ENCODE measurements at regions not wholly inside any gene's neighbourhood (a gene's known extent, or its start where the extent isn't known, plus 50 kb on each side); places are given as distances from the start of the nearest gene placed in this dataset.
"Not testable (repeated sequence)": the region's sequence is repeated elsewhere in the genome, so short reads cannot be mapped to it uniquely, and the experiment has no call there.

DNA sequence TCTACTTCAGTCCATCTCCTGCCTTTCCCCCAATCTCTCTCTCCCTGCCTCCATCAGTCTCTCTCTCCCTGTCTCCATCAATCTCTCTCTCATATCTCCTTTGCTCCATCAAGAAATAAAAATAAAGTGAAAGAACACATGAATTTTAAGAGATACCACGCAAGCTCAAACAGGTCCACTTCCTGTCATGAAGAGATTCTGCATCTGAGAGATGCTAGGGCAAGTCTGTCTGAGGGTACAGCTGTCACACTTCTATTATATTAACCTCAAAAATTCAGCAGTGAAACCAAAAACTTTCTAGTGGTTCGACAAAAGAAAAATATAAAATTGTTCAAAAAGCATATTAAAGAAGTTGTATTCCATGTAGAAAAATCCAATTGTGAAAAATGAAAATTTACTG lies 296.8 kb upstream of the RSPO3 start:
- no peak for FAIRE-seq

DNA sequence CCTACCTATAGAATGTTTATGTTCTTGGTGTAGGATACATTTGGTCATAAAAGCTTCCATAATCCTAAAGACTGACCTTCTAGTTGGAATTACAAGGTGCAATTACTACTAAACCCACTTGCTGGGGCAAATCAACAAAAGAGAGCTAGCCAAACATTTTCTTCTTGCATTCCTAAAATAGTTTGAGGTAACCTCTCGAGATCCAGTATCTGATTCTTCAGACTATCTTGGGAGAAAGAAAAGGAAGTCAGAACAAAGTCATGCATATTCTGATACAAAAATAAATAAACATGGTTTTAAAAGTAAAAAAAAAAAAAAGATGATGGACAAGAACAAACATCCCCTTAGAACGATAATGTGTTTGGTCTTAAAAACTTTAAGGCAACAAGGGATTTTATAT lies 294.2 kb upstream of the RSPO3 start:
- no peak for FAIRE-seq

DNA sequence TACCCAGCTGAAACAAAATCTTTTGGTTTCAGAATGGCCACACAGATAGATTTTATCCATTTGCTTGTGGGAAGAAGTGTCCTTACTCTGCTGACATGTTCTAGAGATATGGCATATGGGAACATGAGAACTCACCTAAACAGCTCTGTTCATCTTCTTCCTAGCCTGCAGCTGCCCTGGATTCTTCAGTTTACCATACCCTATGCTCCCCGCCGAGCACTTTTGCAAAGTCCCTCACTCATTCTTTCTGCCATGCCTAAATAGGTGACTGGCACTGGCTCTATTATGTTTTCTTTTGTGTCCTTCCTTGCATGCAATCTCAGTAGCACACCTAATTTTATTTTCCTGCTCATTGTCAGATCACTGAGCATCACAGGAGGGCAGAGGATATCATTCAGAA lies 293.7 kb upstream of the RSPO3 start:
- FAIRE-seq: no peak

DNA sequence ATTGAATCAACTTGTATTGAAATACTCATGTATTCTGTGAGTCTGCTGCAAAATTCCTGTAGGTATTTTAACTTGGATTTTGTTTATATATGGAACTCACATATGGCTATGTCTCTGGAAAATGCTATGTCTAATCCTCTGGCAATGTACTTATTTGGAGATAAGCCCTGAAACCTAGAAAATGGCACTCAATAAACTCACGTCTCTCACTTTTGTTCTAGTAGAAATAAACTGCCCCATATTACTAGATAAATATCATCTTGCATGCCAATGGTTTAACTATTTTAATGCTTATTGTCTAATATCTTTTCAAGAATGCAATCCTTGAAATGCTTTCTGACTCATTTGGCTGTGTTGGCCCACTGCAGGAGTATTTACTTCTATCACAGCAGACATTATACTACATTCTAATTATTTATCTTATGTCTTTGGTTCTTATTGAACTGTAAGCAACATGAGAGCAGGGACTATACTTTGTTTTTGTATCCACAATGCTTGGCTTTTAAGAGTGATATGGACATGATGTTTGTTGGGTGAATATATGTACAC lies 292.2 kb upstream of the RSPO3 start:
- FAIRE-seq: no peak

DNA sequence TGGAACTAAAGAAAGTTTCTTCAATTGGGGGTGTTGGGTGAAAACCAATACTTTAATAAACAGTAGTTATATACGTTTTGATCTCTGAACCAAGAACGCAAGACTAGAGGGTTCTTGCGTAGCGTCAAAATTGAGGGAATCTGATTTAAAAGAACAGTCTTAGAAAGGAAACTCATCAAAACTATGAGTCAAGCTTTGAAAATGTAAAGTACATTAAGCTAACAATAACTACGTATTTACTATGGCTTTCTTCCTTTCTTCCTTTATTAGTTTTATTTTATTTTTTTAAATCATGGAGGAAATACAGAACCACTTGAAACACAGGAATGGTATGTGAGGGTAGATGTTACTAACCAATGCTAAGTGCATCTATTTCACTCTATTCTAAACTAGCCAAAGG lies 287.0 kb upstream of the RSPO3 start:
- FAIRE-seq: no peak

DNA sequence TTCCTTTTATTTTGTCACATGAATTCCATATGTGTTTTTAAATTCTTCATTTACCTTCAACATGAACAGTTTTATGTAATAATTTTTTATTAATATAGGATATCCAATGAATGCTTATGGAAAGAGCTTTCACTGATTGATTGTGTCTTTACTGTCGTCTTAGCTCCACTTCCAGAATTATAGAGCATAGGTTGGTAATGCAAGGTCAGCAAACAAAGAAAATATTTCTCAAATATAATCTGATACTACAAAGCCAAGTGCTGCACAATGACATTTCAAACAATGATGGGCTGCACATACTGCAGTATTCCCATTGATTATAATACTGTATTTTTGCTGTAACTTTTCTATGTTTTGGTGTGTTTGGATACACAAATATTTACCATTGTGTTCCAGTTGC lies 275.7 kb upstream of the RSPO3 start:
- no peak for FAIRE-seq

DNA sequence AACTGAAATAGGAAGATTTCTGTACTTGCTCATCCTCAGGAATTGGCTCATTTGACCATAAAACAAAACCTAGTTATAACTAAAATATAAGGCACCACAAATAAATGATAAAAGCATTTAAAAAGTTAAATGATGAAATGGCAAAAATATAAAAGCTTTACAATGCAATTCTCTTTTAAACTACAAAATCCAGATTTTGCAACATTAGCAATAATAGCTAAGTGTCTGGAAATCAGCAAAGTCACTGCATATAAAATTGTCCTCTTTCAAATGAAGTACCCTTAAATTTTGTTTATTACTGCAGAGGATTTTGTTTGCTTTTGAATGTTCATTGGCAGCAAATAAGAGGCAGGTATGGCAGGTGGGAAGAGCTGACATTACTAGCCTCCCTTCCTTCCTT lies 270.4 kb upstream of the RSPO3 start:
- FAIRE-seq: no peak

DNA sequence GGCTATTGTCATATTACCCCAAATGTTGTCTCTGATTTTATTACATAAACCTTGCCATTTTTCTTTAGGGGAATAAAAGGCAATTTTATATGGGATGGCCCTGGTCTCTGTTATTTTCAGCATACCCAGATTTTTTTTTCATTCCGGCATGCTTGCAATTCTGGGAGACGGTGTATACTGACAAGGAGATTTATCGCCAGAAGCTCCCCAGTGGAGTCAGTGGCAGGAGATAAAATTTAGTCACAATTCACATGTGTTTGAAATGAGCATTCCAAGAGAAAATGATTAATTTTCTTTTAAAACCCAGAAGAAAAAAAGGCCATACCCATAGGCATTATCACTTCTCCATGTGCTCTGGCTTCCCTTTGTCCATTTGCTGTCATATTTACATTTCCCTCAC lies 250.8 kb upstream of the RSPO3 start:
- no peak for FAIRE-seq

DNA sequence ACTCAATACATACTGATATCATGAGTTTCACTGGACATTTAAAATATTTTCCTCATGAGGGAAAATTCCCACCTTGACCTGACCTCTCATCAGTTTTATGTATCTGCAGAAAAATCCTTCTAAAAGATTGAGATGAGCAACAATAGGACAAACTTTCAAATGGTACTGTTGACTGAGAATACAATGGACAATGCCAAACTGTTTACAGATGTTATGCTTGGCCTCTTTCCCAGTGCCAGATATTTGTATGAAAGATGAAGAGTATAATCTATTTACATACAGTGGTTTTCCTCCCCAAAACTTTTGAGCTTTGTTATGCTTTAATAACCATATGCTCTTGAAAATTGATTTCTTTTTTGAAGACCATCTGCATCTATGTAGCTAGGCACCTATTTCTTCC lies 245.1 kb upstream of the RSPO3 start:
- no peak for FAIRE-seq

DNA sequence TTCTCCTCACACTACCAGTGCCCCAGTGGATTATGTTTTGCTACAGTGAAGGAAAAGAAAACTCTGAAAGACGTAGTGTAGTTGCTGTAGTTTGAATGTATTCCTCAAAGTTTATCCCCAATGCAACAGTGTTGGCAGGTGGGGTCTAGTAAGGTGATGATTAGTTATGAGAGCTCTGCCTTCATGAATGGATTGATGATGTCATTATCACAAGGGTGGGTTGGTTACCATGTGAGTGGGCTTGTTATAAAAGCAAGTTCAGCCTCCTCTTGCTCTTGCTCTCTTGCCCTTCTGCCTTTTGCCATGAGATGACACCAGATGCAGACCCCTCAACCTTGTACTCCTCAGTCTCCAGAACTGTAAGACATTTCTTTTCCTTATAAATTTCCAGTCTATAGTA lies 244.7 kb upstream of the RSPO3 start:
- no peak for FAIRE-seq

DNA sequence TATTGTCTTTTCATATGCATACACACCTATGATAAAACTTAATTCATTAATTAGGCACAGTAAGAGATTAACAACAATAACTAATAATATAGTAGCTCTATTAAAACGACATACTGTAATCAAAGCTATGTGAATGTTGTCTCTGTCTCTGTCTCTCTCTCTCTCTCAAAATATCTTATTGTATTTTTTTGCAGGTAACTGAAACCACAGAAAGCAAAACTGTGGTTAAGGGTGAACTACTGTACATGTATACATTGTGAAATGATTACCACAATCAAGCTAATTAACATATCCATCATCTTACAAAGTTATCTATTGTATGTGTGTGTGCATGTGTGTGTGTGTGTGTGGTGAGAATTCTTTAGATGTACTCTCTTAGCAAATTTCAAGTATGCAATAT lies 242.0 kb upstream of the RSPO3 start:
- no peak for FAIRE-seq

DNA sequence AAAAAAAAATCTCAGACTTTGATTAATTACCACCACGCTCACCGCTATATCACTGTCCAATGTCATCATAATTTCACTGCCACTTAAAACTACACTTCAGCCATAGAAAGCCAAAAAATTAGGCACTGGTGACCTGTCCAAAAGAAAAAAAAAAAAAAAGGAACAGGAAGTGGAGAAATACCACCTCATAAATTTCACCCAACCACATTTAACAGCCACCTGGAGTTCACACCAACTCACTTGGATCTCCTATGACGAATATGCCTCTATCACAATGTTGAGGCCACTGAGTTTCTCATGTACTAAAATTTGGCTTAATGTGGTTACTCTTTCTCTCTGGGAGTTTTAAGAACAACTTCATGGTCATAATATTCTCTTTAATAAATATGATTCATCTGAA lies 237.5 kb upstream of the RSPO3 start:
- no peak for FAIRE-seq

DNA sequence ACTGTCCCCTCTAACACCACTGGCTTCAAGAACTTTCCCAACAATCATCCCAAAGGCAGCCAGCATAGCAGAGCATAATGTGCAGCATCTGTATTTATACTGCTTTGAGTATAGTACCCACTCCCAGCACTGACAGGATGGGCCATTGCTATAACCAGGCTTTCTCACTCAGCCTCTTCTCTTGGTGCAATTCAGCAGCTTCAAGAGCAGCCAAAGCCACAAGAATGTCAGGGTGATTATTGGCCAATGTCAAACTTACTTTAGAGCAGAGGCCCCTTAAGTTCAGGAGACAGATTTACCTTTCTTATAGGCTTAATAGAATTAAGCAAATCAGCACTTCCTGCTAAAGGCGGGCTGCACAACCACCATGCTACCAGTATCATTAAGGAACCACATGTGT lies 232.4 kb upstream of the RSPO3 start:
- no peak for FAIRE-seq

DNA sequence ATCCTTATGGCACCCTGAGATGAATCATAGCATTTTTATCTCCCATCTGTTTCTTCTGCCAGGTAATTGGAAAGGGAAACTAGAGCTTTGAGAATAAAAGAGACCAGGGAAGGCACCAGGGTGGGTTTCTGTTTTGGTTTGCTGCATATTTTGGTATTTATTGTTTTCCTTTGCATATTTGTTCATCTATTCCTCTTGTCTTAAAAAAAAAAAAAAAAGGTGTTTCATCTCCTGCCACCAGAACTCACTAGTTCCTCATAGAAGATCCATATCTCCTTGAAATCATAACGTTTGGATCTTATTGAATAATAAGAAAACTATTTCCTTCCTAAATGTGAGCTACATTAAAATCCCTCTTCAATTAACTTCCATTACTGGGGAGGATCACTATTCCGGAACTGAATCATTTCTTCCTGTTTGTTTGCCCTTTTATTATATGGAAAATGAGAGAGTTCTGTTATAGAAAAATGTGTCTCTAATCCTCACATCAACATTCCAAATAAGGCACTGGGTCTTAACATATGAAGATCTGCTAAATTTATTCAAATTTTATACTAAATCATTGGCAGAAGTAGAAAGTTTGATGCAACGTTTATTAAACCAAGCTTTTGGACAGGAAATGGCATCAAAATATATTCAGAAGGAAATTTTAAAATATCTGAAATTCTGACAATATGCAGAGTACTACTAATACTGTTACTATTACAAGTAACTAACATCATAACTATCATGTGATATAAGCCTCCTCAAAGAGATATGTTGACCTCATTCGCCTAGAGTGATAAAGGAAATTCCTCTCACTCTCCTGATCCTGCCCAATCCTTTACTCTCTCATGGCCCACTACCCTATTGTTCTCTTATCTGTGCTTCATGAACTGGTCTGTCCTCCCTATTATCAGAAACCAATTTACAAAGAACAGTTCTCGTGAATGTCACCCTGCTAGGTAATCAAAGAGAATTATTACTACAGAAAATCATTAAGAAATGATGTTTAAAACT lies 229.4 kb upstream of the RSPO3 start:
- no peak for FAIRE-seq

DNA sequence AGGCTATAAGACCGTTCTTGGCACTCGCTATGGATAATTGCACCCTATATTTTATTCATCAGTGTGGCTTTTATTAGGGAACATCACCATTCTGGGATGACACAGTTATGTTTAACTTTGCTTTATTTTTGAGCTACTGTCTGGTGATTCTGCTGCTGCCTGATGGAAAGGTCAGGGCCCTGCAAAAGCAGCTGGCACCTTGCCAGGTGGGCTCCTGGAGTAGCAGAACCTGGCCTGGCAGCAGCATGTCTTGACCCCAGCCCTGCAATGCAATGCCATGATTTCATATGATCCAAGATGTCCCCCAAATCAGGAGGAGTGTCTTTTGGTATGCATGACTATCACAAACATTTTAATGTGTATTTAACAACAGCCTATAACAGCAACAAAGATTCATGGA lies 228.4 kb upstream of the RSPO3 start:
- no peak for FAIRE-seq

DNA sequence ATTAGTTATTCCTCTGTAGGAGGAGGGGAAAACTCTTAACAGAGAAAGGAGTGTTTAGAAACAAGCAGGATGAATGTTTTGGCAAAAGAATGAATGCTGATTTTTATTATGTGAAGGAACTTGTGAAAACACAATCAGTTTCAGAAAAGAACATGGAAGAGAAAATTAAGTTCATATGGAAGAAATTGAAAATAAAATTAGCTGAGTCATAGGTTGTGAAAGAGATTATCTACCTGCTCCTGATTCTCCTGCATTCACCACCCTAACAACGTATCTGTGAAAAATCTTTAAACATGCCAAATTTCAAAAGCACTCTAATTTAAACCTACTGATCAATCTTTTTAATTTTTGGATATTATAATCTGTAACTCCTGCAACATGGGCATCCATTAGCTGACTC lies 227.3 kb upstream of the RSPO3 start:
- no peak for FAIRE-seq

DNA sequence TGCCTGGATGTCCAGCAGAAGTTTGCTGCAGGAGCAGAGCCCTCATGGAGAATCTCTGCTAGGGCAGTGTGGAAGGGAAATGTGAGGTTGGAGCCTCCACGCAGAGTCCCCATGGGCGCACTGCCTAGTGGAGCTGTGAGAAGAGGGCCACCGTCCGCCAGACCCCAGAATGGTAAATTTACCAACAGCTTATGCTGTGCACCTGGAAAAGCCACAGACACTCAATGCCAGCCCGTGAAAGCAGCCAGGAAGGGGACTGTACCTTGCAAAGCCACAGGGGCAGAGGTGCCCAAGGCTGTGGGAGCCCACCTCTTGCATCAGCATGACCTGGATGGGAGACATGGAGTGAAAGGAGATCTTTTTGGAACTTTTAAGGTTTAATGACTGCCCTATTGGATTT lies 225.6 kb upstream of the RSPO3 start:
- FAIRE-seq: not testable (repeated sequence)

DNA sequence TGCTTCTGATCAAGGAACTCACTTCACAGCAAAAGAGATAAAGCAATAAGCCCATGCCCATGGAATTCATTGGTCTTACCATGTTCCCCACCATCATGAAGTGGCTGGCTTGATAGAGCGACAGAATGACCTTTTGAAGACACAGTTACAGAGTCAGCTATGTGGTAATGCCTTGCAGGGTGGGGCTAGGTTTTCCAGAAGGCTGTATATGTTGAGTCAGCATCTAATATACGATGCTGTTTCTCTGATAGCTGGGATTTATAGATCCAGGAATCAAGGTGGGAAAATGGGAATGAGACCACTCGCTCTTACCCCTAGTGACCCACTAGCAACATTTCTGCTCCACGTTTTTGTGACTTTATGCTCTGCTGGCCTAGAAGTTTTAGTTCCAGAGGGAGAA lies 220.7 kb upstream of the RSPO3 start:
- no peak for FAIRE-seq

DNA sequence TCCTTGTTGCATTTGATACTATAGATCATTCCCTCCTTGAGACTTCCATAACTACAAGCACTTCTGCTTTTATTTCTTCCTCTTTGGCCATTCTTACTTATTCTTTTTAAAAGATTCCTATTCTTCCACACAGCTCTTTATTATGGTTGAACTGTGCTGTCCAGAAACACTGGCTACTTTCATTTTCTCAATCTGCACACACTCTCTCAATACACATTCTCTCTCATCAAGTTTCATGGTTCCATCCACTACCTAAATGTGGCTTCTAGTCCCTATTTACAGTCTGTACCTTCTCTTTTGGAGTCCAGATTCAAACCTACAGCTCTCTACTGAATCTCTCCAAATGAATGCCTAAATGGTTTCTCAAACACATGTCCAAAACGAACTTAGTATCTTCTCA lies 214.3 kb upstream of the RSPO3 start:
- no peak for FAIRE-seq

DNA sequence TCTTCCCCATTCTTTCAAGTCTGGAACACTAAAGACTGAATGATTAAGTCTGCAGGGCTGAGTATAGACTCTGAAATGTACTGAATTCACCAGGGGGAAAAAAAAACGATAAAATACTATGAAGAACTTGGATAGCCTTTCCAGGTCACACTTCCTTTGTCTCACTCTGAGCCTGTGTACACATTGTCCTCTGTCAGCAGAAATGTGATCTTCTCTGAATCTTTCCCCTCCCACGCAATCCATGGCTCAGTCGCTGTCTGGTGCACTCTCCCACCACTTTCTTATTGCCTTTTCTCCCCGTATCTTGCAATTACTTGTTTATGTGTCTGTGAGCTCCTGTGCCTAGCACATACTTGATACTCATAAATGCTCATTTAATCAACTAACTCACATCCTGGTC lies 212.6 kb upstream of the RSPO3 start:
- FAIRE-seq: no peak

DNA sequence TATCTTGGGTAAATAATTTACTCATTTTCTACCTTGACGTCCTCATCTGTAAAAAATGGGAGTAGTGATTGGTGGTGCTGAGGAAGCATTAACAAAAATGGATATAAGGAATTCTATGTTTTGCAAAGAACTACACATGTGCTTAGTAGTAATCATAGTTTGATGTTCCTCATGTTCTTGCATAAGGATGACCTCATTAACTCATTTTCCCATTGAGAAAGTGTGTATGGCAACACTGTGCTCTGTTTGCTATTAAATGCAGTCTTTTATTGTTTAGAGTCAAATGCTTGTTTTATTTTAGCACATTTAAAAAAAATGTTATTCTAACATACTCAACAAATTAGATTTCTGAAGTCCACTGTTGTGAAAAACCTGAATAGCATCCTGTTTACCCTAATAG lies 211.2 kb upstream of the RSPO3 start:
- no peak for FAIRE-seq

DNA sequence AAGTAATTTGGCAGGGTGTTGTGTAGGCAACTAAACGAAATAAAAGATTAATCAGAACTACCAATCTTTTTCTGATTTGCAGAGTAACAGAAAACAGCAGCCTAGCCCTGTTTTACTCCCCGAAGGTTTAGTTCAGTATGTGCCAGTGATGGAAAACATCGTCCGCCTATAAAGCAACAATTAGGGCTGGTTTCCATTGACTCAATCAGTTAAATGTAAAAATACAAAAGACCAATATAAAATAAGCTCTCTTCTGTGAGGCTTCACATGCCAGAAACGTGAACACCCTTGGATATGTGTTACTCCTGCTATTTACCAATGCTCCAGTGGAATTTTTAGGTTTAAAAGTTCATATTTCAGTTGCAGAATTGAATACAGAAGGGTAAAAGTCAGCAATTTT lies 210.5 kb upstream of the RSPO3 start:
- no peak for FAIRE-seq

DNA sequence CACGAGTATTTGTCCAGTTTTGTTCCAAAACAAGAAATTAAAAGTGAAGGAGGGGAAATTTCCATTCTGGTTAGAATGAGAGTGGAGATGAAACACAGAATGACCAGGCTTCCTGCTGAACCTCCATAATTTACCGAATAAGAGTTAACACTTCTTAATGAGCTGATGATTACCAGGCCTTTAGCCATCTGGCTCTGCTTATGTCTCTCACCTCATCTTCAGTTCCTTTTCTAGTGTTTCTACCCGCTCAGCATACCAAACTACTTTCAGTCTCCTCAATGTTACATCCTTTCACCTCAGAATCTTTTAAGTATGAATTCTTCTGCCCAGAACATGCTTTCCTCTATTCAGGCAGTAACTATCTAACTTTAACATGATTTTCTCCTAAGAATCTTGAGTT lies 209.0 kb upstream of the RSPO3 start:
- FAIRE-seq: no peak

DNA sequence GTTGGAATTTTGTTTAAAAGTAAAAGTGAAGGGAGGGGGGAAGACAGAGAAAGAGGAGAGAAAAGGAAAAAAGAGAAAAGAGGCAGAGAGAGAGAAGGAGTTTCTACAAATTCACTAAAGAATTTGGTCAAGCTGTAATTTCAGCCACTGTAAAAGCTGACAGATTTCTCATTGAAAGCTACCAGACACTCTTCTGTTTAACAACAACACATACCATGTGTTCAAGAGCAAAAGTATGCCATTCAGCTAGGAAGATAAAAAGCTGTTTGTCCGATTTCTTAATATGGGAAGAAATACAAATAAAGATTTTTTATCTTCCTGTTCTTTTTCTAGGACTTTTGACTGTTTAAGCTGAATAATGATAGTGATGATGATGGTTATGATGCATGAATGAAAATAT lies 204.8 kb upstream of the RSPO3 start:
- FAIRE-seq: no peak

DNA sequence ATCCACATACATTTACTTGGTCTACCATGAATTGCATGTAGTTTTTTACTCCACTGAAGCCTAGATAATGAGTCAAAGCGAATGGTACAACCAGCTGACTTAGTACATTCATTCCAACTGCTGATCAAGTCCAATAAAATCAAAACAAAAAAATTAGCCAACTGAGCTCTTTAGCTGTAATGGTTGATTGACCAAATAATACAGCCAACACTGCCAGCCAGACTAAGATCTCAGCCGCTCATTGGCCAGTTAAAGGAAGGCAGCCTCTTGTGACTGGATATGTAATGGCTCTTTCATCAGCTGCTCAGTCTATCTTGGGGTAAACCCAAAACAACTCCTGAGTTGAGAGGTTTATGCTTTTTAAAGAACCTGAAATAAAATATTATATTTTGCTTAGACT lies 204.3 kb upstream of the RSPO3 start:
- no peak for FAIRE-seq

Data from G401.6 (cell line).